NCI-H510A (cell line): ENCODE measurements at regions not wholly inside any gene's neighbourhood (a gene's known extent, or its start where the extent isn't known, plus 50 kb on each side); places are given as distances from the start of the nearest gene placed in this dataset.

ENCODE experiments used
- DNase-seq: peaks from one replicate; lab custom pipeline; 2025; lab: John Stamatoyannopoulos, UW

DNA sequence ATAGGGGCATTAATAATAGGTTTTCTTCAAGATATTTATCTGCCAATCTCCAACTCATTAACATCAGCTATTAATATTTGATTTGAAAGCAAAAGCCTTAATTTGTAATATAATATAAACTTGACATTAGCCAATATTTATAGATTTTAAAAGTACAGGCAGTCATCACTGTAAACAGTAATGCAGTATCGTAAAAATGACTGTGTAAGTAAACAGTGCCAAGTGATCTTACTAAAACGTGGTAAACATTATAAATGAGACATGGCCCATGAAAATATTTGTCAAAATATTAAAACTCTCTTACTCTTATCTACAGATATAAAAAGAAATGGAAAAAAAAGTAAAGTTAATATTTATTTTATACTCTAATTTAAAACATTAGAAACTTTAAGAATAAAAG lies 101.6 kb upstream of the EPHA6 start:
- DNase-seq = no peak

DNA sequence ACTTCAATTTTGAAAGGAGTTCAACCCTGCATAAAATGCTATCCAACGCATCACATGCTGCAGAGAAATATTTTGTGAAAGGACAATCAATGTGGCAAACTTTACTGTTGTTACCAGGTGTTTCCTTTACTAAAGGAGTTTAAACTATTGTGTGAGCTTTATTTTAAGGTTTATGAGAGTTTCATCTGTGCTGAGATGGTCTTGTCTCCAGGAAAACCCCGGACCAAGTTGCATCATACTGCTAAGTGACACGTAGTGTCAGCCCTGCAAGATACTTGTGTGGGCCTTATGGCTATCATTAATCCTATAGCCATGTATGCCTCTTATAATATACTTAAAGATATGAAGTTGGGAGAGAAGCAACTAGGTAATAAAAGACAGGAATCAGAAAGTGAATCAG lies 94.5 kb upstream of the EPHA6 start:
- no peak for DNase-seq

DNA sequence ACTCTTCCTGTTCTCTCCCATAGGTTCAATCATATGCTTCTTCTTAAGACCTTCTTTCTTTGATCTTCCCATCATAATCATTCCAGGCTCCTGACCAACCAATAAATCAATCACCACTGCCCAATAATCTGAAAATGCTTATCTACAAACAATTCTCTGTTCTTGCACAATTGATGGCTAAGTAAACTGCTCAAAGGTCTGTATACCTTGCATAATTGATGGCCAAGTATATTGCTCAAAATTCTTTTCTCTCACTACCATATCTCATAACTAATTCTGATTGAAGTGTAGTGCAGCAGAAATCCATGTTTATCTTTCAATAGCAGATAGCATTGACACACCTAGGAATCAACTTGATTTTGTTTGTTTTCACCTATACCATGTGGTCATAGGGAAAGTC lies 83.4 kb upstream of the EPHA6 start:
- no peak for DNase-seq

DNA sequence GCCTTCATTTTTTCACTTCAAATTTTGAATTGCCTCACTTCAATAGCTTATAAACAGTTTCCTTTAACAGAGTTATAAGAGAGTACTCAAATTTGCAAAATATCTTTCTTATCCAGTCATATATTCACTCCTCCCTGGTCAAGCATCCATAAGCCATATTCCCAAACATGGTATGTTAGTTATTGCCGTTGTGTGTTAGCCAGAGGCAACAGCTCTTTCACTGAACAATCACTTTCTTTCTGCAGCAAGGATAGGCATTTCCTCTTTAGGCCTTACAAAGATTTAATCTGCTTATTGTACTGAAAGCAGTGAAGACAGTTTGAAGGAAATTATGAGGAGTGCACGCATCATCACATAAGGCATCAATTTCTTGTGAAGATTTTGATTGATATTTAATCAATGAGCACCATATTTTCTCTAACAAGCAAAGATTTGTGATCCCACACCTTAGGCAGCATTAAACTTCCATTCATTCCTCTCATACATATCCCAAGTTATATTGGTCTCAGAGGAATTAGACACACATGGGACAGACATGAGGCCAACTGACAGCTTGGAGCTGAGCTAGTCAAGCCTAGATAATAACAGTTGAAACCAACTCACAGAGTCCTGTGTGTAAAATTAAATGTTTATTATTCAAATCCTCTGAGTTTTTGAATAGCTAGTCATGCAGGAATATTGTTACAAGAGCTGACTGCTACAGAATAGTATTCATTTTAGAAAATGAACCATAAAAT lies 80.0 kb upstream of the EPHA6 start:
- no peak for DNase-seq

DNA sequence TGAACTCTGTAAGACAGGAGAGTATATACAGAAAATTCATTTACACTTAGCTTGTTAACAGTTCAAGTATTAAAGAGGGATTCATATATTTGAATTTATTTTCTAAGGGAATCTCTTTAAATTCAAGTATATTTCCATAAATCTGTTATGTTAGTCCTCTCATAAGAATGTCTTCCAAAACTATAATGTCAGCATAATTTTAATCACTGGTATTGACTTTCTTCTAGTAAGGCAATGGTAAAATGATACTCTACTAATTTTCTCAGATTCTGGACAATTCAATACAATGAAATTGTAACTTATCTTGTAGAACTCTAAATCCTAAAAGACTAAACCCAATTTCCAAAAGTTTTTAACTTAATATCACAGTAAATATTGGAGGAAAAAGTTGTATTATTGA lies 66.3 kb upstream of the EPHA6 start:
- no peak for DNase-seq

DNA sequence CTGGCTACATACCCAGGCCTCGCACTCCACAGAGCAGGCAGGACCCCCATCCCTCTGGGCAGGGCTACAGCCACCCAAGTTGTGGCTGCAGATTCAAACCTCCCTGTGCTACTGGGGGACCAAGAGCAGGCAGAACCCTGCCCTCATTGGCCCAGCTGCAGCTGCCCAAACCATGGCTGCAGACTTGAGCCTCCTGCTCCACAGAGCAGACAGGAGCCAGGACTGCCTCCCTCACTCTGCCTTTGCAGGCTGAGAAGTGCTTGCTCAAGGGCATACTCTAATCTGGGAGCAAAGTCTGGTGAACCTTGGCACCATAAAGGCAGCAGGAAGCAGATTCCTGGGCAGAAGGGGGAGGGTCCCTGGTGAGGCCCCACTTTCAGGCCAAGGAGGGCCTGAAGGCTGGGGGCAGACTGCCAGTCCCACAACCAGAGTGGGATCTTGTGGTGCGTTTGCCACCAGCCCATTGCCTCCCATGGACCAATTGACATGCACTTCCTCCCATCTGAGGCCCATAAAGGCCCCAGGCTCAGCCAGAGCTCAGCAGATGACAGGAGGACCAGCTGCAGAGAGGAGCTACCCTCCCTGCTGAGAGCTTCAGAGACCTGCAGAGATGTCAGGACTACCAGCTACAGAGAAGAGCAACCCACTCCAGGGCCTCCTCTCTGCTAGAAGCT lies 64.2 kb upstream of the EPHA6 start:
- no peak for DNase-seq

DNA sequence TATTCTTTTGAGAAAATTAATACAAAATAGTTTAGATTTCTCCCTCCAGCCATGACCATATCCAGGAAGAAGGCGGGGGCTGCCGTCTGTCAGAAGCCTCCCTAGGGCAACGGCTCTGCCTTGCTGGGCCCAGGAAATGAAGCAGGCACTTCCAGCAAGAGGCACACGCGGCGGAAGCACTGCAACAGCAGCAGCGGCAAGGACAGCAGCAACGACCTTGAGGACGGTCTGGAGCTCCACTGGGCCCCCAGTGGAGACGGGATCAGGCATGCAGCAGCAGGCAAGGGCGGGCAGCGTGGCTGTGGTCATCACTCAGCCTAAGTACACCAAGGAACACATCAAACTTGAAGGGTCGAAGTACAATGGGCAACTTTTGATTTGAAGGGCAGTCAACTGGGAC lies 61.3 kb upstream of the EPHA6 start:
- no peak for DNase-seq

DNA sequence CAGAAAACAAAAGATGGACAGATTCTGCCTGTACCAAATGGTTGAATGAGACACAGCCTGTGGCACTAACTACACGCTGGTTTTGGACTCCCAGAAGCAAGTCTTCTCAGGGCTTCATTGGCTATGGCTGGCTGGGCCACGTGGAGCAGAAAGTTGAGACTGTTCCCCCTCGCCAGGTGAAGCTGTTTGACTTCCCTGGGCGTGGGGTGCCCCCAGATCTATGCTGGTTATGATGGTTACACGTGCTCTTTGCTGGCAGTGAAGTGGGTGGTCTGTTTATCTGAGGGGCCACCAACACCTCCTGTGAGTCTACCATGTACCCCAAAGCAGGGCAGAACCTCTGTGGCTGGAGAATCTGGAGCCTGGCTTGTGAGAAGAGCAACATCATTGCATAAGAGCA lies 60.3 kb upstream of the EPHA6 start:
- no peak for DNase-seq

DNA sequence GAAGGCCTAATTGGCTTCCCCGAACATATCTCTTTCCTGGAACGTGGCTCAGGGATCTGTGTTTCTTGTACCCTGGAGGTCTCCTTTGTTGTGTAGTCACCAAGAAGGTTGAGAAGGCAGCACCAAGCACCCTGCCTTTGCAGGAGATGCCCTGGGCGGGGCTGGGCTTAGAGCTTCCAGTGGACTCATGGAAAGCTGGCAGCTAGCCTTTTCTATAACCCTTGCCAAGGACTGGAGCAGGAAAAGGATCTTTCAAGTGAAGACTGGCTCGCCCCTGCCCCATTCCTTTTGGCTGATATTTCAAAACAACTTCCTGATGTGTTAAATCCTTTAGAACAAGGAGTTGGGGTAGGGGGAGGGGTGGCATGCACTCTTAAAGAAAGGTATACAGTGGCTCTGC lies 58.9 kb upstream of the EPHA6 start:
- no peak for DNase-seq

DNA sequence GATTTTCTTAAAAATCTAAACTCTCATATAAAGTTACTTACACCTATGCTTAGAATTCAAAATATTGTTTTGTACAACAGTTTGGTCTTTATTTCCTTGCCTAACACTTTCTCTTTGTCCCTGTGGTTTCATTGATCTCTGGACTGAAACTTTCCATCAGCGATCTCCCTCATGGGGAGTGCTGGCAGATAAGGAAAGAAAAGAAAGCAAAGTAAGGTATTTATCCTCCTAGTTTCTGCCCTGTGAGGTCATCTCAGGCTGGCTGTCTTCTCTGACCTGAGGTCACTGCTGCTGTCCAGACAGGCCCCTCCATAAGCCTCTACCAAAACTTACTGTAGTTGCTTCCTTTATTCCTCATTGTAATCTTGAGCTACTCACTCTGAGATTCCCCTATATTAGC lies 57.9 kb upstream of the EPHA6 start:
- no peak for DNase-seq

DNA sequence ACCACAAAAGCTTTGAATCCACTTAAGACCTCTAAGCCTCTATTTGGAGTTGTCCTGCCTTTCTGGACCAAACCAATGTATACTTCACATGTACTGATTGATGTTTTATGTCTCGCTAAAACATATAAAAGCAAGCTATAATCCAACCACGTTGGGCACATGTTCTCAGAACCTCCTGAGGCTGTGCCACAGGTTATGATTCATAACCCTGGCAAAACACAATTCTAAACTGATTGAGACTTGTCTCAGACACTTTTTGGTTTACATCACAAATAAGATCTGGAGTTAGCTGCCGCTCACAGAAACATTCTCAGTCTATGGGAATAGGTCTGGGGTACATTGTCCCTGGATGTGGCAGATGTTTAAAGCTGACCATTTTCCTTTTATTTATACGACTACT lies 53.4 kb upstream of the EPHA6 start:
- DNase-seq = no peak
